HK-2 (cell line): ENCODE measurements at regions not wholly inside any gene's neighbourhood (a gene's known extent, or its start where the extent isn't known, plus 50 kb on each side); places are given as distances from the start of the nearest gene placed in this dataset.
"Not testable (repeated sequence)": the region's sequence is repeated elsewhere in the genome, so short reads cannot be mapped to it uniquely, and the experiment has no call there.

ENCODE experiments used
- DNase-seq: peaks from one replicate; pipeline ENCODE4 v3.0.0-alpha.2; 2018; ENCODE audit not compliant: unreplicated experiment

DNA sequence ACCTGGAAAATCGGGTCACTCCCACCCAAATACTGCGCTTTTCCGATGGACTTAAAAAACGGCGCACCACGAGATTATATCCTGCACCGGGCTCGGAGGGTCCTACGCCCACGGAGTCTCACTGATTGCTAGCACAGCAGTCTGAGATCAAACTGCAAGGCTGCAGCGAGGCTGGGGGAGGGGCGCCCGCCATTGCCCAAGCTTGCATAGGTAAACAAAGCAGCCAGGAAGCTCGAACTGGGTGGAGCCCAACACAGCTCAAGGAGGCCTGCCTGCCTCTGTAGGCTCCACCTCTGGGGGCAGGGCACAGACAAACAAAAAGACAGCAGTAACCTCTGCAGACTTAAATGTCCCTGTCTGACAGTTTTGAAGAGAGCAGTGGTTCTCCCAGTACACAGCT, 226.5 kb upstream of the RGMB start:
- not testable (repeated sequence) for DNase-seq

DNA sequence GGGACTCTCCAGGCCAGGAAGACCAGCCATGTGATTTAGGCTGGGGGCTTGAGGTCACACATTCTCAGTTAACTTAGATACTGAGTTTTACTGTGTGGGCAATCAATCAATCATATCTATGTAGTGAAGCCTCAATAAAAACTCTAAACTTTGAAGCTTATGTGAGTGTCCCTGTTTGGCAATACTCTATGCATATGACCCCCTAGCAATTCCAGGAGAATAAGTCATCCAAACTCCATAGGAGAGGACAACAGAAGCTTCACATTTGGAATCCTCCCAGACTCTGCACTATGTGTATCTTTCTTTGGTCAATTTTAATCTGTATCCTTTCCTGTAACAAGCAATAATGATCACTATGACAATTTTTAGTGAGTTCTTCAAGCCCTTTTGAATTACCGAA, 216.8 kb upstream of the RGMB start:
- no peak for DNase-seq

DNA sequence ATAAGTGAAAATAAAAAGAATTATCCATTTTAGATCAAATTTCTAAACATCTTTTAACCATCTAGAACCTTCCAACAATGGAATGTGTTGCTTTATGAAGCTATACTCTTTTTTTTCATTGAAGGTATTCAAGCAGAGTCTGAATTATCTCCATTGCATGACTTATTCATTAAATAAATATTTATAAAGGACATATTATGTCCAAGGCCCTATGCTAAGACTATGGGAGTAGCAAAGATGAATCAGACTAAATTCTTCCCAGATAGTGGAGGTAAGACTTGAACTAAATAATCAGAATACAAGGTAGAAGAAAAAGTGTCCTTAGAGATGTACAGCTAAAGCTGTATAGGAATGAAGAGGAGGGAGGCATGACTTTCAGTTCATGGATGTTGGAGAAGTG, 215.5 kb upstream of the RGMB start:
- DNase-seq, result no peak

DNA sequence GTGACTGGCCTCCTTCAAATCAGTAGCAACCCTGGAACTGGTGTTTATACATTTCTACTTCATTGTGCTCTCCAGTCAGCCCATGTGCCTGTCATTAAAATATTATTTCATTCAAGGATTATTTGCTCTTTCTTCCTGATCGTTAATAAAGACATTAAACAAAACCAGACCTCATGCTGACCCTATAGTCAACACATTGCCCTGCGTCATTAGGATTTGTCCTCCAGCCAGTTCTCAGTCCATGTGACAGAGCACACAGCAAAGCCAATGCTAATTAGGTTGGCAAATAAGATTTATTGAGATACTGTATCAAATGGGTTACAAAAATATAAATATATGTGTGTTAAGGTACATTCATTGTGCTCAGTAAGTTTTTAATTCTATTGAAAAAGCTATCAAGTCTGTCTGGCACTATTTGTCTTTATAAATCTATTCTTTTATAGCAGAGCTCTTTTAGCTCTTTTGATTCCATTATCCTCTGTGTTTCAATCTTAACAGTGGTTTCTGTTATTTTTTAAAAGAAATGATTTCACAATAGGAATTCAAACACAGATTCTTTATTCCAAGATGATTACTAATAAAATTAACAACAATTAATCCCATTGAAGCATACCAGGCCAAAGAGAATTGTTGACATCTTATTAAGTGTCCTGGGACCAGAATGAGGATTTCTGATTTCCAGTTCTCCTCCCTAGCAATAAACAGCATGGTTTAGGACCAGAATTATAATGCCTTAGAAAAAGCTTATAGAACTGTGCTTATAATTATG, 209.4 kb upstream of the RGMB start:
- no peak for DNase-seq

DNA sequence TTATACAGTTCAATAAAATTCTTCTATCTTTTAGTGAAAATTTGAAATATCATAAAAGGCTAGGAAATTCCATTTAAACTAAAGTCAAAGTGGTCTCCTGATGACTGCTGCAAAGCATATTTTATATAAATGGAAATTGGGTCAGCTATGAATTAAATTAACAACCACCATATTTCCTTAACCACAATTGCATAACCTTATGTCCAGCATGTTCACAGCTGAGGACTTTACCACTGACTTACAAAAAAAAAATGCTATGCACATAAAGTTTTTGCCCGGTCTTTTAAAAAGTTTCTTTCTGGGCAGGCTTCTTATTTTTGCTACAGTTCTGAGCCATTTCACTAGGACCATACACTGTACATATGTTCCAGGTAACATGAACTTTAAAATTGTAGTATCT, 208.6 kb upstream of the RGMB start:
- DNase-seq, result no peak

DNA sequence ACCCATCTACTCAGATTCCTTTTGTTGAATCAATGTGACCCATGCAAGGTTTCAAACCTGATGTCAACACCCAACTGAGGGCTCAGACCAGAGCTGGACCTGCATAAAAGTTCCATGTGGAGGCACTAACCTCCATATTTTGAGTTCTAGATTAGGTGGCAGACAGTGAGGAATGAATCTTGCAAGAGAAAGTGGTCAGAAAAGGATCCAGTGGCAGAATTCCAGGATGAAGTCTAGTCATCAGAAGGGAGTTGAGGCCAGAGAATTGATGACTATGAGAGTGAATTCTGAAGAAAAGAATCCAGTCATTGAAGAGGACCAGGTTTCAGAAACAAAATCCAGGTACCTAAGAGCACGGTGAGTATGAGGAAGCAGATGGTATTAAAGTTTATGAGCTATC, 205.1 kb upstream of the RGMB start:
- DNase-seq, result no peak

DNA sequence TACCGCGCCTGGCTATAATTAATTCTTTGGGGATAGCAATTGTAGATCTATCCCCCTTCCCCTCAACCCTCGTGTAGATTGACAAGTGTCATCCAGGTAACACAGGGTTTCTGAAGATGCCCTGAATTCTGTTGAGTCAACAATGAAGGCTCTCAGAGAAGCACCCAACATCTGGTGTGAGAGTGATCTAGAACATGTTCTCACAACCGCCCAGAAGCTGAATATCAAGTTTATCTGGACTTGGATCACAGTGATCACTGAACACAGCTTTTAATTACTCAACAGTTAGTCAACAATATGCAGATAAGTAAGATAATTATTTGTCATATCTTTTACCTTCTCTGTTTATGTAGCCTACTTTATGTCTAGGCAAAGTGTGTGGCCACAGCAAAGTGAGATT, 204.2 kb upstream of the RGMB start:
- DNase-seq, result no peak

DNA sequence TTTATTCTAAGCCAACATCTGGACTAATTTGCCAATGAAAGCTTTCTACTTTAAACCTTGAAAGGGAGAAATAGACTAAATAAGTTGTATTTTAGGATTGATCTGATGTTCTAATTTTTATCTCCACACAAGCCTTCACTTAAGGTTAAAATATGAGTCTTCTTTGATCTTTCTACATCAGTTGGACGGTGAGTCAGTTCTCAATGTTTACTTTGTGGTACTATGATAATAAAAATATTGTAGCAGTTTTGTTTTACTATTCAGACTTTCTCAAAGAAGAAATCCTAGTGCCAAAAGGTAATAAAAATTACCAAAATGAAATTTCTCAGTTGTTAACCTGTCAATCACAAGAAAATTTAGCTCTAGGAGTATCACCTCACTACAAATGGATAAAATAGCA, 203.5 kb upstream of the RGMB start:
- no peak for DNase-seq

DNA sequence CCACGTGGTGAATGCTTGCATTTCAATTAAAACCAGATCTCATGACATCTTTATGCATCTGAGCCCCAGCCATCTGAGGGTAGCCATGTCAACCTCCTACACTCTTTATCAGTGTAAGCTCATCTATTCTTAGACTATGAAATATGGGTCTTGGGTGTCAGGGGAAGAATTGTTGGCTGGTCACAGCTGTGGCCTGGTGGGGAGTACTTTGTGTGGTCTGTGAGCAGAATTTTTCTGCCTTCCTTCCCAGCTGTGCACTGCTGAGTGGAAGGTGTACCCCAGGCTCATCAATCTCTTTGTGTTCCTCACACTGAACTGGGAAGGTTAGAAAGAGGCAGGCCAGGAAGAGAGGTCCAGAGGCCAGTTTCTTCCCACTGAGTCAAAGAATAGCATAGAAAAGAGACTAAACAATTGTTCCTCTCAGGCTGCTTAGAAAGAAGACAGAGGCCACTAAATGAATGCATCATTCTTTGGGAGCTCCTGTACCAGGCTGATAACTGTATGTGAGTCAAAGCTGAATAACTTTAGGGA, 202.7 kb upstream of the RGMB start:
- no peak for DNase-seq

DNA sequence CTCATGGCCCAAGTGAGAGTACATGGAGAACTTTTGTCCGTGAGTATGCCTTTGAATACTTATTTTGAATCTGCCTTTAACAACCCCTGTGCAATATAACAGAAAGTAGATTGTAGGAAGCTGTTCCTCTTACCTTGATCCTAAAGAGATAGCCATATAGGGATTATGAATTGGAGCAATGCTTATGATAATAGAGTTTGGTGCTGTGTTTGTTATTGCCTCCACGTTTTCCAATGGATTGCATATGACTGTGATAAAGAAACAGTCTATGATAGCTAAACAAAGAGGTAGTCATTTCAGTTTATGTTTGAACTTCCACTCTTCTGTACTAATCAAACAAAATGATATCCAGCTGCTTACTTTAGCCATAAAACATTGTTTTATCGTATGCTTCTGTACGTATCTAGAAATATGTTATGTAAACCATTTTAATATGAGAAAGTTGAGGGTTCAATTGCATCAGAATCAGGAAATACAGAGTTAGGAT, 199.6 kb upstream of the RGMB start:
- no peak for DNase-seq

DNA sequence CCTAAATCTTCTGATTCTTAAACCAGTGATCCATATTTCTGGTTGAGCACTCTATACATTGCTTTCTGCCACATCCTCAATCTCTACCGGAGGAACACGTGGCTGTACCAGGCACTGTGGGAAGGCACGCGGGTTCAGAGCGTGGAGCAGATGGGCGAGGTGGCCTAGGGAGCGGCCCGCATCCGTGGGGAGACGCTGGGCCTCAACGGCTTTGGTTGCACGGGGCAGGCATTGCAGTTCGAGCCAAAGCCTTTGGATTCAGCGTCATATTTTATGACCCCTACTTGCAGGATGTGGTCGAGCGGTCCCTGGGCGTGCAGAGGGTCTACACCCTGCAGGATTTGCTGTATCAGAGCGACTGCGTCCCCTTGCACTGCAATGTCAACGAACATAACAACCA, 197.2 kb upstream of the RGMB start:
- no peak for DNase-seq

DNA sequence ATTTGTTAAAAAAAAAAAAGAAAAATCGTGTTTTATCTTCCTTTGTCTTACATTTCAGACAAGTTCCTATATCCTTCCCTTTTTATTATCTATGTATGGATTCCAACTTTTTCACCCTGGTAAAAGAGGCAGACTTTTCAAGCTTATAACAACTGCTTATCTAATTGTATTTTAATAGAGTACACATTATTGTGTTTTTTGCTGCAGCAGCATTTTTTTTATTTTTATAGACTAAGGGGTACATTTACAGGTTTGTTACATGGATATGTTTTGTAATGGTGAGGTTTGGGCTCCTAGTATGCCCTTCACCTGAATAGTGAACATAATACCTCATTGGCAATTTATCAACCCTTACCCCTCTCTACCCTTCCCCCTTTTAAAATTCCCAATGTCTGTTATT, 195.0 kb upstream of the RGMB start:
- DNase-seq, result no peak

DNA sequence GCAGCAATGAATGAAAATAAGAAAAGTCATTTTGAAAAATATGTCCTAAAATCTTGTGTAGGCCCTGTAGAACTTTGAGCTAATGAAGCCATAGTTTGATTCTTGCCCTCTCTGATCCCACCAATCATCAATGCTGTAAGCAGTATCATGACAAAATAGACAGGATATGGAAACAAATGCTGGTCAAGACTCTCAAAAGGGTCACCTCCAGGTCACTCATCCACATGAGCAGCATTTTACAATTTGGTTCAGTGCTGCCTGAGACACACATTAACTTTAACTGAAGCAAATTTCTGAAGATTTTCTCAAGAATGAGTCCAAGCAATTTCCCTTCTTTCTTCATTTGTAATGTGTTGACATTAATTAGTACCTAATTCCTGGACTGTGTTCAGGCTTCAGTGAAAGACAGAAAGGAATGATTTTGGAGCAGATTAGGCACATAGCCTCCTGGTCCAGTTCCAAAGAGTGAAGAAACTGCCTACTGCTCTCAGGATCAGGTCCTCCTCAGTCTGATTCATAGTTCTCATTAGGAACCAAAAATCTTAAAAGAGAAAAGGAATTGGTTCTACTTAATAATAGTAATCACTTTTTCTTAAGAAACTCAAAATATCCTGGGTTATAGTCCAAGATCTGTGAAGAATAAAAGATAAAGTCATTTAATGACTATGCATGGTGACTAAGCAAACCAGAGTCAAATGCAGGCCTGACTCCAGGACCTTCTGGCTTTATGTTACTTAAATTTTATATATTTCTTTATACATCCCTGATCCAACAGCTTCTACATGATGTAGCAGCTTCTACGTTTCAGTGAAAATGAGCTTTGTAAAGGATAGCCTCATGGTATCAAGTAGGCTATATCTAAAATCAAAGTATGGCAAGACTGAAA, 192.1 kb upstream of the RGMB start:
- DNase-seq, result no peak

DNA sequence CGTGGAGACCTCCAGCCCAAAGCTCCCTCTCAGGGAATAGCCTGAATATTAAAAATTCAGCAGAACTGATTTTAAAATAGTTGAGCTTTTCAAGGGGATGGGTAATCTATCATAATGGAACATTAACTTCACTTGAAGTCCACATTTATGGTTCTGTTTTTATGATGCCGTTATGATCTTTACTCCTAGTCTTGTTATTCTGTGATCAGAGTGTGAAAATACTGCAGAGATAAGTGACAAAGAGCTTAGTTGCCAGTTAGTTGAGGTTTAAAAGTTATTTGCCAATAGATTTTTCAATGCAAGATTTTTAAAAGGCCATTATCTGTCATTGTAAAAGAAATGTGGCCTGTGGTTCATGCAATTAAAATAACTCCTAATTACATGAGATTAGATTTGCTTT, 189.9 kb upstream of the RGMB start:
- no peak for DNase-seq

DNA sequence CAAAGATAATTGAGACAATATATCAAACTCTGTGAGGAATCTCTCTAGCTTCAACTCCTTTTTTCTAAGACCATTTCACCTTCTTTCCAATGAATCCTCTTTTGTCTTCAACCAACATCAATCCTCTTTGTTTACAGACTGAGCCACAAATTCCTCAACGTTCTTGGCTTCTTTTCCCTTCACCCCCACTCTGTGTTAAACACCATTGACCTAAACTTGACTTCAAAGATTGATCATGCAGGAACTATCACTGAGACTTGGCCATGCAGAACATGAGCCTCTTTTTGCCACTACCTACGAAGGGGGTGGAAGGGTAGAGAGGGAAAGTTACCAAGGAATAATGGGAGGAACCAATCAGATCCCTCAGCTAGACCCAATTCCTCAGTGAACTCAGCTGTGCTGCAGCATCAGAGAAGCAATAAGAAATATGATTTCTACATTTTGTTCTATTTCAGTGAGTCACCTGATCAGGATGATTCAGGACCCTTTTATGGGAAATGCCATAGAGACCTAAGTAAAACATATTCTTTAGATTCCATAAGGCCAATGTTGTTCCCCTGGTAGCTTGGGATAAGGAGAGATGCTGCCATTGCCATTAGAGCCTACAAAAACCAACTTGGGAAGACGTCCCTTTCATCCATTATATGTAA, 187.7 kb upstream of the RGMB start:
- no peak for DNase-seq

DNA sequence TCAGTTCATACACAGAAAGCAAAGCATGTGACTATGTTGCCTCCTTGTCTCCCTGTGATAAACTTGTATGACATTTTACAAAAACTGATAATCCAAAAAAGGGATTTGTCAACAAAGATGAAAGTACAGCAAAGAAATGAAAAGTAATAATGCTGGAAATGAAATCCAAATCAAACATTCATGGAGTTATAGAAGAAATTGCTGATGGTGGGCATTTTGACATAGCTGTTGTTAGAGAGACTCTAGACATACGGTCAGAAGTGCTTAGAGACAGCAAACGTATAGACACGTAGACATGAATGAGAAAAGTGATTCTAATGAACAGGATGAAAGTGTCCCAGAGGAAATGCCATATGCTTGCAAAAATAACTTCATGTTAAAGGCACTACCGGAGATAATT, 186.9 kb upstream of the RGMB start:
- DNase-seq, result no peak

DNA sequence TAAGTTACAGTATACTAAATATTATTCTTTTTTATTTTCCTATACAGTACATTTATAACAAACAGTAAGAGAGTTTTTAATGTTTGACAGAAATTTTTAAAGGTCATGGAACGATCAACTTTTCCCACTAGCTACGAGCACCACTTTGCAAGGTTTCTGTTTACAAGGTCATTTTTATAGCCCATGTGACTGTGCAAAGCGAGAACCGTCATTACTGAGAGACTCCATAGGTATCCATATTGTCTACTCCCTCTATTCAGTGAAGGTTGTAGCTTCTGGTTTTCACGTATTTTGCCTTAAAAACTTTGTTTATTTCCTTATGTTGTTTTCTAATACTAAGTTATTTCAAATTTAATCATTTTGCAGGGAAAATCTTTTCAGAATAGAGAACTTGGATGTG, 186.3 kb upstream of the RGMB start:
- no peak for DNase-seq

DNA sequence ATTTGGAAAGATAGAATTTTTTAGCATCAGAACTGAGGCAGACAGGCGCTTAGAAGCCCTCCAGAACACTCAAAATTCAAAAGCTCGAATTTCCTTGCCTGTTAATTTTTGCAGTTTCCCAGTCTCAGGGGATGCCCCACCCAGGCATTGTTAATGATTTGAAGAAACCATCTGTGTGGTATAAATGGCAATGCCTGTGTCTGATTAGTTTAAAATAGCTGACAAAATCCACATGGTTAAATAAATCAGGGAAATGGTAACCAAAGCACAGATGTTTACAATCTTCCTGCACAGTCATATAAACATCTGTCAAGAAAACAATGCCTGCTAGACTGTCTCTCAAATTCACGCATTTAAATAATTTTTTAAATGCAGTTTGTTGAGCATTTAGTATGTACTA, 185.2 kb upstream of the RGMB start:
- DNase-seq, result no peak

DNA sequence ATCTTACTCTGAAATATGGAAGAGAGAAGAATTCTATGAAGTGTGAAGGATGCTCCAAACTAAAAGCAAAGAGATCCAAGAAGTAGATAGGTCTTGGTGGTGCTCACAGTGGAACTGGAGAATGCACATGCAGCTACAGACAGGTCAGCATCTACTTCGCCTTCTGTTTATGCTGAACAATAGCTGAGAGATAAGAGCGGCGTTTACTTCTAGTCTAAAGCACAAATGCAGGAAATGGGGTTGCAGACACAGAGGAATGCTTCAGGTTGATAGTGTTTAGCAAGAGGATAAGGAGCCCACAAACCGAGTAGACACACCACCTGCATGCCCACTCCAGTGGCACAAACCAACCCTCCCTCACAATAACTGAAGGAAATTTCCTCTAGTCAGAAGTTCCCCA, 180.0 kb upstream of the RGMB start:
- no peak for DNase-seq

DNA sequence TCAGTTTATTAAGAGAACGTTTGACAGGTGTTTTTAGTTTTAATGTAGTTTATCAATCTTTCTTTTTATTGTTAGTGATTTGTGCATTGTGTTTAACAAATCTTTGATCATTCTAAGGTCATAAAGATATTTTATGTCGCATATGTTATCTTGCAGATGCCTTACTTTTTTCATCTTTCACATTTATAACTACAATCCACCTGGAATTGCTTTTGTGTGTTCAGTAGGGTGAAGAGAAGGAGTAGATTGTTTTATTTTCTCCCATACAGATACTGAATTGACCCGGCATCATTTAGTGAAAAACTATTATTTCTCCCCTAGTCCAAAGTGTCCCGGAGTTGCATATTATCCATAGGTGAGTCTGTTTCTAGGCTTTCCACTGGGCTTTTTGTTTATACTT, 179.4 kb upstream of the RGMB start:
- no peak for DNase-seq

DNA sequence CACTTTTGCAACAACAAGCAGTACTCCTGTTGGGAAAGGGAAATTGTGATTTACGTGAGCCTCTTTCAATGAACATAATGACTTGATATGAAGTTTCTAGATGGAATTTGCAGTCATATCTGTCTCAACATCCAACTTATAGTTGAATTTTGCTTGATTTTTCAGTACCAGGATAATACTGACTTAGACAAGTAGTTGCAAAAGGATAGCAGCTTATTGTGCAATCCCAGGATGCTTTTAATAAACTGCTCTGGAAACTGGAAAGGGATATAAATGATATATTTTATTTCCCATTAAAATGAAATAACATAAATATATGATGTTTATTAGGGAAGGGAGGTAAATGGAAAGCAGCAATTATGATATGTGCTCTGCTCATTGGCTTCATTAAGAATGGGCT, 174.4 kb upstream of the RGMB start:
- no peak for DNase-seq

DNA sequence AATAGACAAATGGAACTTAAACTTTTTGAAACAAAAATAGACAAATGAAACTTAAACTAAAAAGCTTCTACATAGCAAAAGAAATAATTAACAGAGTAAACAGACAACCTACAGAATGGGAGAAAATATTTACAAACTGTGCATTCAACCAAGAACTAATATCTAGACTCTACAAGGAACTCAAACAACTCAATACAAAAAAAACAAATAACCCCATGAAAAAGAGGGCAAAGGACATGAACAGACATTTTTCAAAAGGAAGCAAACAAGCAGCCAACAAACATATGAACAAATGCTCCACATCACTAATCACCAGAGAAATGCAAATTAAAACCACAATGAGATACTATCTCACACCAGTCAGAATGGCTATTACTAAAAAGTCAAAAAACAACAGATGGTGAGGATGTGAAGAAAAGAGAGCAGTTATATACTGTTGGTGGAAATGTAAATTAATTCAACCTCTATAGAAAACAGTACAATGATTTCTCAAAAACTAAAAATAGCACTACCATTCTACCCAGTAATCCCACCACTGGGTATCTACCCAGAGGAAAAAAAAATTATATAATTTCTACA, 170.8 kb upstream of the RGMB start:
- DNase-seq, result no peak
